ENCODE measurements at regions not wholly inside any gene's neighbourhood (a gene's known extent, or its start where the extent isn't known, plus 50 kb on each side); places are given as distances from the start of the nearest gene placed in this dataset.

DNA sequence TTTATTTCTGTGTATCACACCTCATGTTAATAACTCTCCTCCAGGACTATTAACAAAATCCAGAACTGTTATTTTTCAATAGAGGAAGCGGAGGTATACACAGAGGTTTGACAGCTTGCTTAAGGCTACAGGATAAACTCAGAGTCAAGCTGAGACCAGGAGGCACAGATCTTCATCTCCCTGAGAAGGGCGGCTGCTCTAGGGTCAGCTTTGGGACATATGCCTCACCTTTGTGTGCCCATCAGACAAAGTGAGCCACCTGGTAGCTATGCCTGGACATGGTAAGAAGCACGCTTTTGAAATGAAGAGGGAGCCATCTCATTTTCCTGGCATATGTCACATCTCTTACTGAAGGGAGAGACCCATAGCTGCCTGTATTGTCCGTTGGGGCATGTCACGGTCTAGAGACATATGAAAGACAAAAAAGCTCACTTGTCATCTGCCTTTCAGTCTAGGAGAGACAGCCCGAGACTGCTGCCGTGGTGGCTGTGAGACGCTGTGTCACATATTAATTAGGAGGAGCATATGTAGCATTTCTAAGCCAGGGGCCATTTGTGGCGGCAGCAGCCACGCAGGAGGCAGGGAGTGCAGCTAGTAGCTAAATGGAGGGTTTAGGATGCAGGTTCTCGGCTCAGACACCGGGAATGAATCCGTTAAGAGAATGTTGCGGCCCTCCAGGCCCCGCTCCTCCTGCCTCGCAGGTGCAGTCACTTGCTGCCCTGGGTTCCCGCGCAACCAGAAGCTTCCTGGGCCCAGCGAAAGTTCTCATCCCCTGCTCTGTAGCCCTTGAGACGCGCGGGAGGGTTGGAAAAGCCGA lies 161.3 kb upstream of the C1orf21 start:
- 81% methylated on average over 13 of the region's 23 CpGs for WGBS (ENCODE audit: insufficient coverage, low coverage, low lambda C conversion rate, missing lambda C conversion rate)
- H3K36me3 ChIP-seq: no peaks in the 10 kb centered on the region
- DNase-seq: no peak
- no peaks in the 10 kb centered on the region for H3K4me1 ChIP-seq
- no peak overlapping the region for H3K4me3 ChIP-seq
- no peak for ATAC-seq
- H3K27ac ChIP-seq: no peak overlapping the region
- no peaks in the 10 kb centered on the region for H3K27me3 ChIP-seq
- H3K9me3 ChIP-seq: no peaks in the 10 kb centered on the region
- TF ChIP-seq POLR2A (IDR thresholded peaks at IDR 0.05): no peak
- intact Hi-C loops (cut with DNase I): loop anchor here in 1 of 2 donors (10.0 kb wide), 1 partner anchor 141 kb away; no protein-coding TSS in a partner anchor

GRCh38 chr1:184226100-184226487 lies 160.7 kb upstream of the C1orf21 start:
- Histone ChIP-seq H3K4me1 (no peaks in the 10 kb centered on the region), H3K27ac (no peak overlapping the region), H3K36me3 (no peaks in the 10 kb centered on the region), H3K9me3 (no peaks in the 10 kb centered on the region), H3K4me3 (no peak overlapping the region), H3K27me3 (no peaks in the 10 kb centered on the region)
- 90% methylated on average over 11 of the region's 15 CpGs for WGBS (ENCODE audit: insufficient coverage, low coverage, low lambda C conversion rate, missing lambda C conversion rate)
- TF ChIP-seq CTCF (IDR thresholded peaks at IDR 0.05) (no peak), POLR2A (IDR thresholded peaks at IDR 0.05) (no peak)
- DNase-seq (no peak), ATAC-seq (no peak)
- intact Hi-C loops (cut with DNase I): loop anchor here in 1 of 2 donors (10.0 kb wide), 1 partner anchor 141 kb away; no protein-coding TSS in a partner anchor

GRCh38 chr1:184228558-184228957 lies 158.3 kb upstream of the C1orf21 start:
- no peaks in the 10 kb centered on the region for H3K27me3 ChIP-seq
- H3K4me3 ChIP-seq: no peak overlapping the region
- ATAC-seq (no peak), DNase-seq (no peak)
- H3K36me3 ChIP-seq: no peaks in the 10 kb centered on the region
- no peak overlapping the region for H3K27ac ChIP-seq
- 75% methylated on average over 2 of the region's 2 CpGs for WGBS (ENCODE audit: insufficient coverage, low coverage, low lambda C conversion rate, missing lambda C conversion rate)
- H3K4me1 ChIP-seq: no peaks in the 10 kb centered on the region
- intact Hi-C loops (cut with DNase I): loop anchor here in 1 of 2 donors (10.0 kb wide), 1 partner anchor 144 kb away; no protein-coding TSS in a partner anchor
- H3K9me3 ChIP-seq: no peaks in the 10 kb centered on the region
- no peak for TF ChIP-seq CTCF (IDR thresholded peaks at IDR 0.05)
- no peak for TF ChIP-seq POLR2A (IDR thresholded peaks at IDR 0.05)

DNA sequence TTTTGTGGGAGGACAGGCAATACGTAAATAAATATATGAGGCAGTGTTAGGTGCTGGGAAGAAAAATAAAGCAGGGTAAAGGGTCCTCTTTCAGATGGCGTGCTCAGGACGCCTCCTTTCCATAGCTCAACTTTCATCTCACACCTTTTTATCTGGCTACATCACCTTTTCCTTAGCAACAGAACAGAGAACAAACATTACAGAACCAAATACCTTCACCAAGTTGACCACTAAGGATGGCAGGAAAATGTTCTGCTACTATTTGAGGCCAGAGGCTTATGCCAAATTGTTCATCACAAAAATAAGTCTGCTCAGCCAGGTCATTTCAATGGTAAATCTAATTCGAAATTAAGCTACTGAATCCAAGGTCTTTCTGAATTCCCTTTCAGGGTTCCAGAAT lies 149.2 kb upstream of the C1orf21 start:
- H3K9me3 ChIP-seq: no peaks in the 10 kb centered on the region
- H3K36me3 ChIP-seq: no peaks in the 10 kb centered on the region
- ATAC-seq: no peak
- intact Hi-C loops (cut with DNase I): no loop called here
- TF ChIP-seq POLR2A (IDR thresholded peaks at IDR 0.05) (no peak), CTCF (IDR thresholded peaks at IDR 0.05) (no peak)
- 35% methylated on average over 4 of the region's 4 CpGs for WGBS (ENCODE audit: insufficient coverage, low coverage, low lambda C conversion rate, missing lambda C conversion rate)
- no peak for DNase-seq
- no peaks in the 10 kb centered on the region for H3K27me3 ChIP-seq
- no peak overlapping the region for H3K4me3 ChIP-seq
- no peak overlapping the region for H3K27ac ChIP-seq
- H3K4me1 ChIP-seq: no peaks in the 10 kb centered on the region

DNA sequence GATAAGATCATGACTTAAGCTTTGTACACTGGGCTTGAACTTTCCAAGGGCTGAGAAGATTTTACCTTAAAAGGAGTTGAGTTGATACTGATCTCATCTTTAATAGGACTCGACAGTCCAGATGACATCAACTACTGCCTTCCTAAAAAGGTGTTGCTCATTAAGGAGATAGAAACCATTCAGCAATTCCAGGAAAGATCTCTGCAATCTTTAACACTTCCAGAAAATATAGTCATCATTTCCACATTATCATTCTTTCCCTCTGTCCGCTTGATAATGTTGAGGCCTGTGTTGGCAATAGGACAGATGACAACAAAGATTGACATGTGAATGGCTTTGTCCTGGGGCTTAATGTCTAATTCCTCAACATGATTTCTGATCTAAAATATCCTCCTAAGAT lies 145.4 kb upstream of the C1orf21 start:
- intact Hi-C loops (cut with DNase I): no loop called here
- WGBS (ENCODE audit: insufficient coverage, low coverage, low lambda C conversion rate, missing lambda C conversion rate): 57% methylated on average over 2 of the region's 2 CpGs
- Histone ChIP-seq H3K4me1 (no peaks in the 10 kb centered on the region), H3K4me3 (no peak overlapping the region), H3K36me3 (no peaks in the 10 kb centered on the region), H3K9me3 (no peaks in the 10 kb centered on the region), H3K27me3 (no peaks in the 10 kb centered on the region), H3K27ac (no peak overlapping the region)
- no peak for DNase-seq
- no peak for ATAC-seq
- TF ChIP-seq POLR2A (IDR thresholded peaks at IDR 0.05): no peak
- no peak for TF ChIP-seq CTCF (IDR thresholded peaks at IDR 0.05)

All from right lobe of liver (tissue), 6 donors.